ENCODE measurements at regions not wholly inside any gene's neighbourhood (a gene's known extent, or its start where the extent isn't known, plus 50 kb on each side); places are given as distances from the start of the nearest gene placed in this dataset.

DNA sequence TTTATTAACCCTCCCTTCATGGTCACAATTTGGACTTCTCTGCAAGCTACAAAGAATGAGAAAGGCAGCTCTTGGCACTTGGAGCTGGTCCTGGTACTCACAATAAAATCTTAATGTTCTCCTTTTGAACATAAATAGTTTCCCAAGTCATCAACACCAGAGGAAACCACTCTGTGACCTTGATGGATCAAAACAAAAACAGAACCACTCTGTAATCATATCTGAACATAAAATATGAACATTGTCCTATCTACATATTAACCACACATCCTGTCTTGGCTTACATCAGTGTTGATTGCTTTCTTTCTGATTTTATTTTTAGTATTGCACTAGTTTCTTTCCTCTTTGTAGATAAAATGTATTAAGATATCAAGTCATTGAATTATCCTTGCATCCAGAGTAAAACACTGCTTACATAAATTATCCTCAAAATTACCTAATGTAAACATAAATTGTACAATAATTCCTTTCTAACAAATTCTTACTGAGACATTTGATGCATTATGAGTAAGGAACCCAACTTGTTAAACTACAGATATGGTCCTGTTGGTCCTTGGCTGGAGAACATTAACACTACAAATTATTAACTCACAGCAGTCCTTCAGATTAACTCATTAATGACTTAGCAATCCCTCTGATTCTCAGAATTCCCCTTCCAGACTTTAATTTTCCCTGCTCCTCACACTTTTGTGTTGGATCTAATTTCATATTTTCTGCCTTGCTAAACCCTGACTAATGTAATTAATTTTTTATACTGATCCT lies 860.5 kb downstream of the DIPK2A start:
- TF ChIP-seq BHLHE40 (IDR thresholded peaks at IDR 0.05; ENCODE audit: borderline replicate concordance) (no peak), FOXM1 (IDR thresholded peaks at IDR 0.05; ENCODE audit: borderline replicate concordance) (no peak), HDGF (IDR thresholded peaks at IDR 0.05; ENCODE audit: borderline replicate concordance) (no peak), TARDBP (IDR thresholded peaks at IDR 0.05) (no peak), SP1 (IDR thresholded peaks at IDR 0.05) (no peak), ZNF384 (IDR thresholded peaks at IDR 0.05) (no peak)
